ENCODE measurements at regions not wholly inside any gene's neighbourhood (a gene's known extent, or its start where the extent isn't known, plus 50 kb on each side); places are given as distances from the start of the nearest gene placed in this dataset.

DNA sequence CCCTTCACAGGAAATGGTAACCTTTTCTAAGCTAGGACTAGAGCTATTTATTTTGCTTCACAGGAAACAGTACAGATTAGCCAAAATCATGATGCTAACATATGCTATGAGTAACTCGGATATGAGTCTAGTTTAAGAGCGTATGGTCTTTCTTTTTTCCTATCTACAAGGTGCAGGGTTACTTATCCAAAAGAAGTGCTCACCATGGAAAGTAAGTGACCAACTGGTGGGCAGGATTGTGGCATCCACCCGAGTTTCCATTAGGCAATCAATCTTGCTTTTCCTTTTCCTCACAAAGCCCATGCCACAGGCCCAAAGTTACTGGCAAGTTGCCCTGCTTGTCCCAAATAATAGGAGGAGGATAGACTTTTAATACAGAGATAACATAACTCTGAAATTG, 765.1 kb upstream of the POM121L12 start:
- no CpG with 5 or more reads among the region's 3 CpGs for WGBS (ENCODE audit: insufficient coverage)
- ATAC-seq (replicated peaks in 1 of 4) (no peak), DNase-seq (no peak)
- H3K4me1 ChIP-seq (ENCODE audit: control insufficient read depth in 1 of 2, extremely low read depth in 1 of 2, insufficient read depth in 2 of 2, low read length in 2 of 2), result no peaks in the 10 kb centered on the region
- H3K27ac Mint-ChIP-seq, result no peak overlapping the region
- no peak overlapping the region for H3K27ac ChIP-seq (ENCODE audit: low read length)
- H3K36me3 Mint-ChIP-seq, result no peaks in the 10 kb centered on the region
- H3K9me3 Mint-ChIP-seq, result peaks cover 4 to 12% (median 4%) of the 10 kb centered on the region in 3 donors
- no peaks in the 10 kb centered on the region for H3K27me3 ChIP-seq (replicated peaks in 1 of 2; ENCODE audit: control insufficient read depth in 2 of 2, extremely low read depth in 1 of 2, insufficient read depth in 2 of 2, low read length in 1 of 2)
- no peaks in the 10 kb centered on the region for H3K27me3 Mint-ChIP-seq
- no peaks in the 10 kb centered on the region for H3K9me3 ChIP-seq
- POLR2A ChIA-PET, result no interaction called here
- no peak overlapping the region for H3K4me3 ChIP-seq (ENCODE audit: control insufficient read depth in 1 of 2, extremely low read depth in 1 of 2, low read length in 1 of 2)
- CTCF ChIA-PET, result no interaction called here
- no peaks in the 10 kb centered on the region for H3K4me1 Mint-ChIP-seq
- no peak overlapping the region for H3K4me3 Mint-ChIP-seq
- H3K36me3 ChIP-seq (ENCODE audit: control insufficient read depth in 2 of 2, extremely low read depth in 1 of 2, insufficient read depth in 1 of 2, low read length in 1 of 2), result no peaks in the 10 kb centered on the region

- ChIA-PET POLR2A (no interaction called here), CTCF (no interaction called here)
- Histone ChIP-seq H3K4me3 (ENCODE audit: control insufficient read depth in 1 of 2, extremely low read depth in 1 of 2, low read length in 1 of 2) (no peak overlapping the region), H3K27ac (ENCODE audit: low read length) (no peak overlapping the region), H3K27me3 (replicated peaks in 1 of 2; ENCODE audit: control insufficient read depth in 2 of 2, extremely low read depth in 1 of 2, insufficient read depth in 2 of 2, low read length in 1 of 2) (no peaks in the 10 kb centered on the region), H3K36me3 (ENCODE audit: control insufficient read depth in 2 of 2, extremely low read depth in 1 of 2, insufficient read depth in 1 of 2, low read length in 1 of 2) (no peaks in the 10 kb centered on the region), H3K4me1 (ENCODE audit: control insufficient read depth in 1 of 2, extremely low read depth in 1 of 2, insufficient read depth in 2 of 2, low read length in 2 of 2) (no peaks in the 10 kb centered on the region), H3K9me3 (no peaks in the 10 kb centered on the region)
- Mint-ChIP-seq H3K27ac (no peak overlapping the region), H3K27me3 (no peaks in the 10 kb centered on the region), H3K9me3 (peaks cover 4 to 14% (median 4%) of the 10 kb centered on the region in 3 donors), H3K4me3 (no peak overlapping the region), H3K36me3 (no peaks in the 10 kb centered on the region), H3K4me1 (no peaks in the 10 kb centered on the region)
- DNase-seq, result no peak
- no peak for ATAC-seq (replicated peaks in 1 of 4)
- no CpG with 5 or more reads among the region's 2 CpGs for WGBS (ENCODE audit: insufficient coverage)
These were observed 765.8 kb upstream of the POM121L12 start for GRCh38 chr7:52269669-52270068.

- H3K27me3 Mint-ChIP-seq, result no peaks in the 10 kb centered on the region
- Histone ChIP-seq H3K27me3 (replicated peaks in 1 of 2; ENCODE audit: control insufficient read depth in 2 of 2, extremely low read depth in 1 of 2, insufficient read depth in 2 of 2, low read length in 1 of 2) (no peaks in the 10 kb centered on the region), H3K27ac (ENCODE audit: low read length) (no peak overlapping the region), H3K36me3 (ENCODE audit: control insufficient read depth in 2 of 2, extremely low read depth in 1 of 2, insufficient read depth in 1 of 2, low read length in 1 of 2) (no peaks in the 10 kb centered on the region), H3K9me3 (no peaks in the 10 kb centered on the region), H3K4me1 (ENCODE audit: control insufficient read depth in 1 of 2, extremely low read depth in 1 of 2, insufficient read depth in 2 of 2, low read length in 2 of 2) (no peaks in the 10 kb centered on the region), H3K4me3 (ENCODE audit: control insufficient read depth in 1 of 2, extremely low read depth in 1 of 2, low read length in 1 of 2) (no peak overlapping the region)
- H3K4me1 Mint-ChIP-seq, result no peaks in the 10 kb centered on the region
- ATAC-seq (replicated peaks in 1 of 4) (no peak), DNase-seq (no peak)
- ChIA-PET POLR2A (no interaction called here), CTCF (no interaction called here)
- H3K36me3 Mint-ChIP-seq, result no peaks in the 10 kb centered on the region
- no peak overlapping the region for H3K27ac Mint-ChIP-seq
- H3K9me3 Mint-ChIP-seq, result peaks cover 8 to 30% (median 13%) of the 10 kb centered on the region in 3 donors
- H3K4me3 Mint-ChIP-seq, result no peak overlapping the region
- 93% methylated on average over 2 of the region's 6 CpGs for WGBS (ENCODE audit: insufficient coverage)
These were observed 774.4 kb upstream of the POM121L12 start for GRCh38 chr7:52261057-52261456.

- H3K4me3 ChIP-seq (ENCODE audit: control insufficient read depth in 1 of 2, extremely low read depth in 1 of 2, low read length in 1 of 2), result no peak overlapping the region
- H3K27me3 Mint-ChIP-seq, result no peaks in the 10 kb centered on the region
- no peaks in the 10 kb centered on the region for H3K9me3 ChIP-seq
- H3K27ac Mint-ChIP-seq, result no peak overlapping the region
- ChIA-PET POLR2A (no interaction called here), CTCF (no interaction called here)
- no peak overlapping the region for H3K27ac ChIP-seq (ENCODE audit: low read length)
- no peaks in the 10 kb centered on the region for H3K4me1 Mint-ChIP-seq
- H3K27me3 ChIP-seq (replicated peaks in 1 of 2; ENCODE audit: control insufficient read depth in 2 of 2, extremely low read depth in 1 of 2, insufficient read depth in 2 of 2, low read length in 1 of 2), result no peaks in the 10 kb centered on the region
- peaks cover 8 to 25% (median 17%) of the 10 kb centered on the region in 3 donors for H3K9me3 Mint-ChIP-seq
- no peaks in the 10 kb centered on the region for H3K36me3 Mint-ChIP-seq
- no CpG with 5 or more reads among the region's 6 CpGs for WGBS (ENCODE audit: insufficient coverage)
- H3K4me3 Mint-ChIP-seq, result no peak overlapping the region
- no peak for ATAC-seq (replicated peaks in 1 of 4)
- no peaks in the 10 kb centered on the region for H3K4me1 ChIP-seq (ENCODE audit: control insufficient read depth in 1 of 2, extremely low read depth in 1 of 2, insufficient read depth in 2 of 2, low read length in 2 of 2)
- H3K36me3 ChIP-seq (ENCODE audit: control insufficient read depth in 2 of 2, extremely low read depth in 1 of 2, insufficient read depth in 1 of 2, low read length in 1 of 2), result no peaks in the 10 kb centered on the region
- no peak for DNase-seq
These were observed 775.3 kb upstream of the POM121L12 start for GRCh38 chr7:52260046-52260665.

DNA sequence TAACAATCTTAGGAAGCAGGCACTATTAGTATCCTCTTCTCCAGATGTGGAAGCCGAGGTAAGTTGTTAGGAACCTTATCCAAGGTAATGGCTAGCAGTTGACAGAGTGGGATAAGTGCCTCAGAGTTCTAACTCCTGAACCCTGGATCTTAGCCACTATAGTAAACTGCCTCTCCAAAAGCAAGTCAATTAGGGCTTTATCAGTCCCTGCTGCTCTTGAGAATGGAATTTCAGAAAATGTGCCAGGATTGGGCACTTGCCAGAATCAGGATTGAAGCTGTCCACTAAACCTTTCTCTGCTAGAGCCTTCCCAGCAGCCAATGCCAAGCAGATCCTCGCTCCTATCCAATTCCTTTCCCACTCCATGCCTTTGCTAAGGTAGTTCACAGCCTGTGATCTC, 777.5 kb upstream of the POM121L12 start:
- H3K4me1 Mint-ChIP-seq, result no peaks in the 10 kb centered on the region
- H3K4me3 ChIP-seq (ENCODE audit: control insufficient read depth in 1 of 2, extremely low read depth in 1 of 2, low read length in 1 of 2), result no peak overlapping the region
- CTCF ChIA-PET, result no interaction called here
- no peak overlapping the region for H3K27ac Mint-ChIP-seq
- no peaks in the 10 kb centered on the region for H3K36me3 ChIP-seq (ENCODE audit: control insufficient read depth in 2 of 2, extremely low read depth in 1 of 2, insufficient read depth in 1 of 2, low read length in 1 of 2)
- no peaks in the 10 kb centered on the region for H3K27me3 Mint-ChIP-seq
- no peak overlapping the region for H3K27ac ChIP-seq (ENCODE audit: low read length)
- no peaks in the 10 kb centered on the region for H3K36me3 Mint-ChIP-seq
- POLR2A ChIA-PET, result no interaction called here
- ATAC-seq (replicated peaks in 1 of 4), result no peak
- no peak overlapping the region for H3K4me3 Mint-ChIP-seq
- H3K9me3 ChIP-seq, result no peaks in the 10 kb centered on the region
- no peaks in the 10 kb centered on the region for H3K27me3 ChIP-seq (replicated peaks in 1 of 2; ENCODE audit: control insufficient read depth in 2 of 2, extremely low read depth in 1 of 2, insufficient read depth in 2 of 2, low read length in 1 of 2)
- no peak for DNase-seq
- no peaks in the 10 kb centered on the region for H3K4me1 ChIP-seq (ENCODE audit: control insufficient read depth in 1 of 2, extremely low read depth in 1 of 2, insufficient read depth in 2 of 2, low read length in 2 of 2)
- 33% methylated on average over 1 of the region's 2 CpGs for WGBS (ENCODE audit: insufficient coverage)
- H3K9me3 Mint-ChIP-seq, result peaks cover 11 to 28% (median 19%) of the 10 kb centered on the region in 3 donors

GRCh38 chr7:52254396-52255010, 780.9 kb upstream of the POM121L12 start:
- H3K4me1 ChIP-seq (ENCODE audit: control insufficient read depth in 1 of 2, extremely low read depth in 1 of 2, insufficient read depth in 2 of 2, low read length in 2 of 2), result no peaks in the 10 kb centered on the region
- H3K4me3 ChIP-seq (ENCODE audit: control insufficient read depth in 1 of 2, extremely low read depth in 1 of 2, low read length in 1 of 2), result no peak overlapping the region
- no peak overlapping the region for H3K27ac ChIP-seq (ENCODE audit: low read length)
- H3K27ac Mint-ChIP-seq, result no peak overlapping the region
- no peak overlapping the region for H3K4me3 Mint-ChIP-seq
- no peaks in the 10 kb centered on the region for H3K9me3 ChIP-seq
- CTCF ChIA-PET, result no interaction called here
- no peaks in the 10 kb centered on the region for H3K36me3 ChIP-seq (ENCODE audit: control insufficient read depth in 2 of 2, extremely low read depth in 1 of 2, insufficient read depth in 1 of 2, low read length in 1 of 2)
- 83% methylated on average over 1 of the region's 4 CpGs for WGBS (ENCODE audit: insufficient coverage)
- no peaks in the 10 kb centered on the region for H3K4me1 Mint-ChIP-seq
- no peaks in the 10 kb centered on the region for H3K27me3 ChIP-seq (replicated peaks in 1 of 2; ENCODE audit: control insufficient read depth in 2 of 2, extremely low read depth in 1 of 2, insufficient read depth in 2 of 2, low read length in 1 of 2)
- H3K27me3 Mint-ChIP-seq, result no peaks in the 10 kb centered on the region
- POLR2A ChIA-PET, result no interaction called here
- ATAC-seq (replicated peaks in 1 of 4) (no peak), DNase-seq (no peak)
- no peaks in the 10 kb centered on the region for H3K36me3 Mint-ChIP-seq
- H3K9me3 Mint-ChIP-seq, result peaks cover 17 to 31% (median 20%) of the 10 kb centered on the region in 3 donors

DNA sequence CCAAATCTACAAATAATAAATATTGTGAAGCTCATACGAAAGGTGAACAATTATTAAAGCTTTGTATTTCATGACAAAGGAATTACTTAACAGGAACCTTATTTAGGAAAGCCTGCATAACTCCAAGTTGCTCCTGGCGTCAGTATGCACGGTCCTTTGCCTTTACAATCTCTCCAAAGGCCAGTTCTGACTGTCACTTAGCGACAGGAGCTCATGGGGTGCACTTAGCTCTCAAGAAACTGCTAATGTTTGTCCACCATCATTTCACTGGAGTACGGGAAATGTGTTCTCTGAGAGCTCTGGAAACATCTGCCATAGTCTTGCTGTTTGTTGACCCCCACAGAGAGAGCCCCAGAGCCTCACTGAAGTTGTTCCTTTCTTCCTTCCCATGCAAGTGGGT, 781.5 kb upstream of the POM121L12 start:
- no peaks in the 10 kb centered on the region for H3K4me1 ChIP-seq (ENCODE audit: control insufficient read depth in 1 of 2, extremely low read depth in 1 of 2, insufficient read depth in 2 of 2, low read length in 2 of 2)
- H3K27ac Mint-ChIP-seq, result no peak overlapping the region
- no peak overlapping the region for H3K27ac ChIP-seq (ENCODE audit: low read length)
- 56% methylated on average over 3 of the region's 5 CpGs for WGBS (ENCODE audit: insufficient coverage)
- no peaks in the 10 kb centered on the region for H3K9me3 ChIP-seq
- ChIA-PET CTCF (no interaction called here), POLR2A (no interaction called here)
- ATAC-seq (replicated peaks in 1 of 4) (no peak), DNase-seq (no peak)
- H3K4me3 Mint-ChIP-seq, result no peak overlapping the region
- no peaks in the 10 kb centered on the region for H3K27me3 Mint-ChIP-seq
- no peaks in the 10 kb centered on the region for H3K4me1 Mint-ChIP-seq
- H3K36me3 Mint-ChIP-seq, result no peaks in the 10 kb centered on the region
- H3K9me3 Mint-ChIP-seq, result peaks cover 17 to 28% (median 20%) of the 10 kb centered on the region in 3 donors
- no peak overlapping the region for H3K4me3 ChIP-seq (ENCODE audit: control insufficient read depth in 1 of 2, extremely low read depth in 1 of 2, low read length in 1 of 2)
- no peaks in the 10 kb centered on the region for H3K27me3 ChIP-seq (replicated peaks in 1 of 2; ENCODE audit: control insufficient read depth in 2 of 2, extremely low read depth in 1 of 2, insufficient read depth in 2 of 2, low read length in 1 of 2)
- no peaks in the 10 kb centered on the region for H3K36me3 ChIP-seq (ENCODE audit: control insufficient read depth in 2 of 2, extremely low read depth in 1 of 2, insufficient read depth in 1 of 2, low read length in 1 of 2)
